ENCODE measurements at regions not wholly inside any gene's neighbourhood (a gene's known extent, or its start where the extent isn't known, plus 50 kb on each side); places are given as distances from the start of the nearest gene placed in this dataset.

- TF ChIP-seq, protein P1, sequence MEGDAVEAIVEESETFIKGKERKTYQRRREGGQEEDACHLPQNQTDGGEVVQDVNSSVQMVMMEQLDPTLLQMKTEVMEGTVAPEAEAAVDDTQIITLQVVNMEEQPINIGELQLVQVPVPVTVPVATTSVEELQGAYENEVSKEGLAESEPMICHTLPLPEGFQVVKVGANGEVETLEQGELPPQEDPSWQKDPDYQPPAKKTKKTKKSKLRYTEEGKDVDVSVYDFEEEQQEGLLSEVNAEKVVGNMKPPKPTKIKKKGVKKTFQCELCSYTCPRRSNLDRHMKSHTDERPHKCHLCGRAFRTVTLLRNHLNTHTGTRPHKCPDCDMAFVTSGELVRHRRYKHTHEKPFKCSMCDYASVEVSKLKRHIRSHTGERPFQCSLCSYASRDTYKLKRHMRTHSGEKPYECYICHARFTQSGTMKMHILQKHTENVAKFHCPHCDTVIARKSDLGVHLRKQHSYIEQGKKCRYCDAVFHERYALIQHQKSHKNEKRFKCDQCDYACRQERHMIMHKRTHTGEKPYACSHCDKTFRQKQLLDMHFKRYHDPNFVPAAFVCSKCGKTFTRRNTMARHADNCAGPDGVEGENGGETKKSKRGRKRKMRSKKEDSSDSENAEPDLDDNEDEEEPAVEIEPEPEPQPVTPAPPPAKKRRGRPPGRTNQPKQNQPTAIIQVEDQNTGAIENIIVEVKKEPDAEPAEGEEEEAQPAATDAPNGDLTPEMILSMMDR (conservative IDR thresholded peaks at IDR 0.05; ENCODE audit: low read length) = no peak
- TF ChIP-seq EZH2phosphoT487 (IDR thresholded peaks at IDR 0.05; ENCODE audit: borderline replicate concordance, low read depth, low read length) = no peak
Measured at GRCh38 chr12:59294221-59294620, 301.6 kb upstream of the SLC16A7 start.
